GM04504 (cell line): ENCODE measurements at regions not wholly inside any gene's neighbourhood (a gene's known extent, or its start where the extent isn't known, plus 50 kb on each side); places are given as distances from the start of the nearest gene placed in this dataset.
"Not testable (repeated sequence)": the region's sequence is repeated elsewhere in the genome, so short reads cannot be mapped to it uniquely, and the experiment has no call there.

Experiments used
- DNase-seq: peaks from one replicate; pipeline ENCODE4 v3.0.0-alpha.2; 2012; ENCODE audit warnings: low read depth

- not testable (repeated sequence) for DNase-seq
Observed at GRCh38 chr1:149157409-149157808, 54.1 kb upstream of the NBPF9 start.

GRCh38 chr1:149158308-149158707 lies 55.0 kb upstream of the NBPF9 start:
- not testable (repeated sequence) for DNase-seq

GRCh38 chr1:149163063-149163444 lies 59.7 kb upstream of the NBPF9 start:
- DNase-seq: not testable (repeated sequence)

GRCh38 chr1:149174765-149175164 lies 71.4 kb upstream of the NBPF9 start:
- DNase-seq: not testable (repeated sequence)

DNA sequence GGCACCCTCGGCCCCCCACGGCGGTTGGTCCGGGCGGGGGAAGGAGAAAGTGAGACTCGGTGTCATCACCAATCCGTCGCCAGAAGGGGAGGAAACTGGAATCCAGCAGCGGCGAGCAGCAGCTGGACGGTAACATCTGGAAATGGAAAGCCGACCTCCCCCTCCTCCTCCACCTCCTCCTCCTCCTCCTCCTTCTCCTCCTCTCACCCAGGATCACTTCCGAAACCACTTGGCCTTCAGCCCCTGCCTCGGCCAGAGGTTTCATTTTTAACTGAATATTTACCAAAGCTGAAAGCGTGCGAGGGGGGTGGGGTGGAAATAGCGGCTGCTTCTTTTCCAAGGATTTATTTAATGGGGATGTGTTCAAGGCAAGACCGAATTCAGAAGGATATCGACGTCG lies 72.5 kb upstream of the NBPF9 start:
- DNase-seq: not testable (repeated sequence)

- not testable (repeated sequence) for DNase-seq
Observed at GRCh38 chr1:149176453-149177316, 73.3 kb upstream of the NBPF9 start.

DNA sequence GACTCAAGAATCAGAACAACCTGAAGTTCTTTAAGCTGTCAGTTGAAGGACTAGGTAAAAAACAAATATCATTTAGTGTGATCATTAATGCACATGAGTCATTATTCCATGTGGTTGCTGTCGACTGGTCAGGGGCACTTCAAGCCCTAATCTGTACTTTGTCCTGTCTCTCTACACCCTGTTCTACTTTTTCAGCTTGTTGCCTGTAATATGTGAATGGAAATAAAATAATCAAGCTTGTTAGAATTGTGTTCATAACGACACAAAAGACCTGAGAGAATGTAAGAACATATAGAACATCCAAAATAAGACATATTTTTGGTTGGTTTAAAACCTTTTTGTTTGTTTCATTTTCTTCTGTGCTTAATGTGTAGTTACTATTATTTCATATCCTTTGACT lies 87.4 kb upstream of the NBPF9 start:
- not testable (repeated sequence) for DNase-seq

DNA sequence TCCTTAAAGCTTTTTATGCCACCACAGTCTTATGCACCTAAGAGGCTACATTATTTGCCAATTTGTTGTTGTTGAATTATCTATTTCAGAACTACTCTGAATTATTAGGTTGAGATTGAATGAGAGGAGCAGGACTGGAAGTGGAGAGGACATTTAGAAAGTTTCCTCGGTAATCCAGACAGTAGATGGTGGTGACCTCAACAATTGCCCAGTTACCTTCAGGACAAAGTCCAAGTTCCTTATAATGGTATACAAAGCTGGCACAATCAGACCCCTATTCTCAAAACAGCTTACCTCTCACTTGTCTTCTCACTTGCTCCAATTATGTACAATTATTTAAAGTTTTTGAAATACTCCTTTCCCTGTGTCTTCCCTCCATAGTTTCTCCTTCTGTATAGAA lies 93.3 kb upstream of the NBPF9 start:
- not testable (repeated sequence) for DNase-seq

DNA sequence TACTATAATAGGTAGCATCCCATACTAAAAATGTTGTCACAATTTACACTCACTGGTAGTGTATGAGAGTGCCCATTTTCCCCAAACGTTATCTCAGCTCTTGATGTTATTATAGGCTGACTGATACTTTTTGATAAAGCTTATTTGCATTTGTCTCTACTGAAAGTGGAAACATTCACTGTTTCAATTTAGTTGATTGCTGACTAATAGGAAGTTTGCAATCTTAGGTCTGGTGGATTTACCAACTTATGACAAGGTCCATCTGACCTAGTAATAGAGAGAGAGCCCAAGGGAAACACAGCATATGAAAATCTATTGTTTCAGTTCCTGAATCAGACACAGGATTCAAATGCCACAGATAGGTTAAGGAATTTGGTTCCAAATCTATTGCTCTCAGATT lies 97.2 kb upstream of the NBPF9 start:
- not testable (repeated sequence) for DNase-seq

DNA sequence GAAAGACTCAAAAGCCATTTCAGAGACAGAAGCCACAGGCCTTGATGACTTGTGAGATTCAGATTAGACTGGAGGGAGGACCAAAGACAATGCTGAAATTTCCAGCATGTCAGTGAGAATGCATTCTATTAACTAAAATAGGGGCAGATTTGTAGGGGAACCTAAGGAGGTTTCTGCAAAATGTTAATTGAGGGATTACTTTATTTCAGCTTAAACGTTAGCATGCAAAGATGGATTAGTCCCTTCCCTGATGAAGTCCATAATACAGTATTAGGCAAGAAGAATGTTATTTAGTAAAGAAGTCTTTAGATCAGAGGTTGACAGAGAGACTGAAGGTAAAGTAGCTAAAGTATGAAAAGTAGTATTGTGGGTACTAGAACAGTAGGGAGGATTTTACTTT lies 98.9 kb upstream of the NBPF9 start:
- not testable (repeated sequence) for DNase-seq

DNA sequence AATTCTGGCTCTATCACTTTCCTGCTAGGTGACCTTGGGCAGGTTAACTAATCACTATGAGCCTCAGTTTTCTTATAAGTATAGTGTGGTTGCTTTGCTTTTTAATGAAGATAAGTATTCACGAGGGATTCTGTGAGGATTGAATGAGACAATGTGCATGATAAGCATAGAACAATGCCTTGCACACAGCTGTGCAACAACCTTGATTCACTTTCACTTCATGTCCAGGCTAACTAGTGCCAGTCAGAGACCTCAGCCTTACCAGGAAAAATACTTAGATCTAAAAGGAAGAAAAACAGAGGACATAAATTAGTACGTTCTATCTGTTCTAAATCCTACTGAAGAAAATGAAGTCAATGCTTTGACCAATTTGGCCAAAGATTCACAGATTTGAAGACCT lies 101.0 kb upstream of the NBPF9 start:
- DNase-seq: not testable (repeated sequence)

- DNase-seq: not testable (repeated sequence)
Observed at GRCh38 chr1:149208836-149209235, 105.5 kb upstream of the NBPF9 start.

DNA sequence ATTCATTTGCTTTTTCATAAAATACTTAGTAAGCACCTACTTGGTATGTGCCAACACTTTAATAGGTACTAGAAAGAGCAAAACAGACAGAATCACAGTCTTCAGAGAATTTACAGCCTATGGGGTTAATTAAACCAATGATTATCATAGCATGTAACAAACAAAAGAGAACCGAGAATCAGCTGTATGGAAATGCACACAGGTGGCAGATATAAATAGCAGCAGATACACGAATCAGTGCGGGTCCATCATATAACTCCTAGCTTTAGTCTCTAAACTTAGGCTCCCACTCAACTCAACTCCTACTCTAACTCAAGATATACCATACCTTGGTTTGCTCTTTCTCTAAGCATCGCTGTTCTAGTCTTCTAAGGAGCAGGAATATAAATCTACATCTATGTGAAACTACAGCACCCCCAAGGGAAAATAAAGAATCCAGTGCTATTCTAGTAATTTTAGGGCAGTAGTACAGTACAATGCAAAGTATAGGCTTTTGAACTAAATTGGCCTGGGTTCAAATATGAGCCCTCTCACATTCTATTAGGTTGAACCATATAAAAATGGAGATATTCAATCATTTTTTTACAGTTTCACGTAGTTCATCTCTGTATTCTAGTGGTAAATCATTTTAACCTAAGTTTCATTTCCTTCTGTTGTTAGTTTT lies 108.5 kb upstream of the NBPF9 start:
- DNase-seq: not testable (repeated sequence)

DNA sequence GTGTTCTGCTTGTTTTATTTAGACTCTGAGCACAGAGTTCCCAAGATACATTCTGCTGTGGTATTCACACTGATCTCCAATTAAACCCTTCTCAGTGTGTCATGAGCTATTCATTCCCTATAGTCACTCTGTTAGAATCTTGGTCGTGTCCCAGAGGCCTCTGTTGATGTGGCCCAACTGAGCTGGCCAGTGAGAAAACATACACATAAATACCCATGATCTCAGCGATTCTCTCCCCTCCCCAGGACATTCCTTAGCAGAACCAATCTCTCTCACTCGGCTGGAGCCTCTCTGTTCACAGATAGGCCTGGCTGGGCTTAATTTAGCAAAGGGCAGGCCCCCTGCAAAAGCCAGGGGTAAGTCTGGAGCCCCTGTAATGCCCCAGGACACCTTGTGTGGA lies 109.6 kb upstream of the NBPF9 start:
- not testable (repeated sequence) for DNase-seq

- DNase-seq: not testable (repeated sequence)
Observed at GRCh38 chr1:149213673-149214072, 110.3 kb upstream of the NBPF9 start.

DNA sequence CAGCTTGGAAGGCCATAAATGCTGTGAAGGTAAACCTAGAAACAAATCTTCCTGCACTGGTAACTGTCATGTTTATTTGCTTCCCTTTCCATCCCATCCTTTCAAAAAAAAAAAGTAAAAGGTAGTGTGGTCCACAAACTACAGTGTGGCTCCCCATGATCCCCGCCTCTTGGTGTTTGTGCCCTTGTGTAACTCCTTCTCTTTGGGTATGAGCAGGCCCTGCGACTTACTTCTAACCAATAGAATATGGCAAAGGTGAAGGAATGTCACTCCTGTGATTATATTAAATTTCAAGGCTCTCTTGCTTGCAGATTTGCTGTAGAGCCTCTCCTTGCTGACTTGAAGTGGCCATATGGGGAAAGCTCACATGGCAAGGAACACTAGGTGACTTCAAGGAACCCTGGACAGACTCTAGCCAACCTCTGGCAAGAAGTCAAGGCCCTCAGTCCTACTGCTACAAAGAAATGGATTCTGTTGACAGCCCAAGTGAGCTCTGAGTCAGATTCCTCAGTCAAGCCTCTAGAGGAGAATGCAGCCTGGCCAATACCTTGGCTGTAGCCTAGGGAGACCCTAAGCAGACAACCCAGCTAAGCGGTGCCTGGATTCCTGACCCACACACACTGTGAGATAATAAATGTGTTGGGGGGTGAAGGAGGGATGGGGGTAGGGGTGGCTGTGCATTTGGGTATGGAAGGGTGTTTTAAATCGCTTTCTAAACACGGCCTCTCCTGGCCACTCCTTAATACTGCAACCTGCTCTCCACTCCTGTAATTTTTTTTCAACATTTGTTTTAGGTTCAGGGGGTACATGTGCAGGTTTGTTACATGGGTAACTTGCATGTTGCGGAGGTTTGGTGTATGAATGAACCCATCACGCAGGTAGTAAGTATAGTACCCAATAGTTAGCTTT lies 115.0 kb upstream of the NBPF9 start:
- DNase-seq: not testable (repeated sequence)

DNA sequence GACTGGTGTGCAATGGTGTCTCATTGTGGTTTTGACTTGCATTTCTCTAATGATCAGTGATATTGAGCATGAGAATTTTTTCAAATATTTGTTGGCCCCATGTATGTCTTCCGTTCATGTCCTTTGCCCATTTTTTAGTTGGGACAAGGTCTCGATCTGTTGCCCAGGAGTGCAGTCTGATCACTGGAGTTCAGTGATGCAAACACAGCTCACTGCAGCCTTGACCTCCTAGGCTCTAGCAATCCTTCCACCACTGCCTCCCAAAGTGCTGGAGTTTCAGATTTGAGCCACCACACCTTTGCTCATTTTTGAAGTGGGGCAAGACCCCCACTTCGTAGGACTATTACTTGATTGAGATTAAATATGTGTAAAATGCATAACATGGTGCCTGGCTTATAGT lies 116.2 kb upstream of the NBPF9 start:
- not testable (repeated sequence) for DNase-seq

DNA sequence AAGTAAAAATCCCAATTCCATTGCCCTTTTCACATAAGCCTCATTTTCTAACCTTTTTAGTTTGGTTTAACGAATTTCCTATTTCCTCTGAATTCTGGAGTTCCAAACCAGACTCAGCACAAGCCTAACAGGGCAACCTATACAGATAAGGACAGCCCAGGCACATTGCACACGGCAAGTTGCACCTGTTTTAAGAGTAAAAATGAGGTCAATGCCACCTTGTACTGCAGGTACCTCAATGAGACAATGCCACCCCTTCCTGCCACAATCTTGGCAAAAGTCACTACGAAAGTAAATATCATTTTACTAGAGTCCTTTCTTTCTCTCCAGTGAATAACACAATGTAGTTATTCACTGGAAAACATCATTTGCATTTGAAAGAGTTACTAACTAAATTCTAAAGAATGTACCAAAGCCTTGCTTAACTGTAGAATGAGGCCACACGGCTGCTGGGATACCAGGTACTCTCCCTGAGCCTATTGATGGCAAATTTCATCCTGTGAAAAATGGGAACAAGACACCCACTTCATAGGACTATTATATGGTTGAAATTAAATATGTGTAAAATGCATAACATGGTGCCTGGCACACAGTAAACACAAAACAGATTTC lies 117.2 kb upstream of the NBPF9 start:
- not testable (repeated sequence) for DNase-seq

GRCh38 chr1:149227933-149228665 lies 124.7 kb upstream of the NBPF9 start:
- DNase-seq: not testable (repeated sequence)

DNA sequence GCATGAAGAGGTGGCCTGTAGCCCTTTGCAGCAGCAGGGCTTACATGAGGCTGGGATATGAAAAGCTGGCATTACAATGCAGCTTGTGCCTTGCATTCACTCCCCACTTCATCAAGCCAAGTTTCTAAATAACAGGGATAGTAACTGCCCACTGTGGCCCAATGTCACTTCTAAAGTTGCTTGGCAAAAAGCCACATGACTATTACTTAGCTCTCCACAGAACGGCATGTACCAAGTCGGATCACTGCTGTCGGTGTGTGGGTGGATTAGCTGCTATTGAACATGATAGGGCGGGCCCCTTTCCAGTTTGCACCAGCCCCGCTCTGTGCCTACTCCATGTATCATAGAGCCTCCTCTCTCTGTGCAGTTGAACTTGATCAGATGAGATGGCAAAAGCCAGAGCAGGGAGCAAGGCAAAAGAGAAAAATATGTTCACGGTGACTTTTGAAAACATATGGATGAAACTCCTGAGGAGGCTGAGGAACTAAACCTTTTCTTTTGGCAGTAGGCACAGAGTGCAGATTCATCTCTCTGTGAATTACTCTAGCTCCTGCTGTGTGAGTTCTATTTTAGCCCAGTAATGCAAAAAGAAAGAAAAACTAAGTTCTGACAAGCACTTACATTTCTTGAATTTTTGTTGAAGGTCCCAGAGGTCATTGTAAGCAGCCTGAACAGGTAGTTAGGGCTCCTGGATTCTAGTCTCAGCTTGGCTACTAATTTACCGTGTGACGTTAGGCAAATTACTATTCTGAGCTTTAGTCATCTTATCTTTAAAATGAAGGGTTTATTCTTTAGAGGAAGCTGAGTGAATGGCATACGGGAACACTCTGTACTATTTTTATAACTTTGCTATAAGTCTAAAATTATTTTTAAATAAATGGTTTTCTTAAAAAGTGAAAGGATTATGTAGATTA lies 125.6 kb upstream of the NBPF9 start:
- not testable (repeated sequence) for DNase-seq
